Calu3 (cell line): ENCODE measurements at regions not wholly inside any gene's neighbourhood (a gene's known extent, or its start where the extent isn't known, plus 50 kb on each side); places are given as distances from the start of the nearest gene placed in this dataset.

Experiments
- BruUV-seq: library from RNA; stranded (reverse); fragments of 400-500 nt; replicated peaks from 2 replicates; lab custom pipeline; 2021; lab: Mats Ljungman, UMichigan
- CTCF ChIA-PET: fragments of 300-600 bp; sonication (Branson Sonifier 250); formaldehyde crosslinking; loops from one replicate; lab custom pipeline; 2022; ENCODE audit warnings: antibody characterized with exemption; lab: Charles Lee
- DNase-seq: peaks from one replicate; pipeline ENCODE4 v3.0.0; 2022
- H3K27ac Mint-ChIP-seq: one replicate; pipeline ENCODE4 v1.8.0; 2022; ENCODE audit warnings: mixed read lengths; ENCODE audit not compliant: unreplicated experiment
- H3K27me3 Mint-ChIP-seq: one replicate; pipeline ENCODE4 v1.8.0; 2022; ENCODE audit warnings: mixed read lengths; ENCODE audit not compliant: unreplicated experiment
- H3K36me3 Mint-ChIP-seq: one replicate; pipeline ENCODE4 v1.8.0; 2022; ENCODE audit warnings: mild to moderate bottlenecking, moderate library complexity, mixed read lengths; ENCODE audit not compliant: insufficient read depth, unreplicated experiment
- H3K4me1 Mint-ChIP-seq: one replicate; pipeline ENCODE4 v1.8.0; 2022; ENCODE audit warnings: mild to moderate bottlenecking, low read depth, mixed read lengths; ENCODE audit not compliant: unreplicated experiment
- H3K4me3 Mint-ChIP-seq: one replicate; pipeline ENCODE4 v1.8.0; 2022; ENCODE audit warnings: mild to moderate bottlenecking, low read depth, moderate library complexity, mixed read lengths; ENCODE audit not compliant: unreplicated experiment
- H3K9me3 Mint-ChIP-seq: one replicate; pipeline ENCODE4 v1.8.0; 2022; ENCODE audit warnings: low read depth, mixed read lengths; ENCODE audit not compliant: unreplicated experiment
- CTCF ChIP-seq: fragments of 200-600 bp; IDR thresholded peaks from one replicate; pipeline ENCODE4 v1.8.0; 2022; ENCODE audit warnings: antibody characterized with exemption; ENCODE audit not compliant: unreplicated experiment
- intact Hi-C: fragments of 100-400 bp; cut with micrococcal nuclease; formaldehyde crosslinking; loops from one replicate; pipeline ENCODE4 v1.10.0; 2022; ENCODE audit not compliant: unreplicated experiment

GRCh38 chr7:69263550-69263949 lies 334.7 kb upstream of the AUTS2 start:
- no peak overlapping the region for H3K27ac Mint-ChIP-seq
- no peaks in the 10 kb centered on the region for H3K36me3 Mint-ChIP-seq
- no peaks in the 10 kb centered on the region for H3K27me3 Mint-ChIP-seq
- H3K4me3 Mint-ChIP-seq, result no peak overlapping the region
- no peak for TF ChIP-seq CTCF
- intact Hi-C loops, result no loop called here
- DNase-seq, result no peak
- no TSS peak for BruUV-seq
- peaks cover 7% of the 10 kb centered on the region for H3K9me3 Mint-ChIP-seq
- H3K4me1 Mint-ChIP-seq, result no peaks in the 10 kb centered on the region
- CTCF ChIA-PET, result no interaction called here

DNA sequence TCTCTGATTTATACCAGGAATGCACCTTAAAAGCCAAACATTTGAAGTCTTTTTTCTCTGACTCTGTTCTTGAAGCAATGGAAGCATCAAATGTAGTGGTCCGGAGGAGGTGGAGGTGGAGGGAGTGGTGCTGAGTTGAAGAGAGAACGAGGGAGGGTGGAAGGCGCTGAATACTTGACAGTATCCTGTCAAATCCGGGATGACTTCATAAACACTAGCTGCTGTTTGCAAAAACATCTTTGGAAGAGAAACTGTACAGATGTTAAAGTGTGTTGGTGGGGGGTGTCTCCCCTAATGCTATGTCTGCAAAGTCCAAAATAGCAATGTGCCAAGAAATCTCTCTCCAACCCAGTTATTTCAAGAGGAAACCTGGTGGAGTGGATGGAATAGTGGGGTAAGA lies 328.5 kb upstream of the AUTS2 start:
- H3K4me3 Mint-ChIP-seq, result no peak overlapping the region
- no peak for TF ChIP-seq CTCF
- CTCF ChIA-PET, result no interaction called here
- no peaks in the 10 kb centered on the region for H3K27me3 Mint-ChIP-seq
- no peaks in the 10 kb centered on the region for H3K4me1 Mint-ChIP-seq
- peaks cover 7% of the 10 kb centered on the region for H3K9me3 Mint-ChIP-seq
- no peak overlapping the region for H3K27ac Mint-ChIP-seq
- BruUV-seq, result no TSS peak
- intact Hi-C loops, result no loop called here
- no peak for DNase-seq
- no peaks in the 10 kb centered on the region for H3K36me3 Mint-ChIP-seq

DNA sequence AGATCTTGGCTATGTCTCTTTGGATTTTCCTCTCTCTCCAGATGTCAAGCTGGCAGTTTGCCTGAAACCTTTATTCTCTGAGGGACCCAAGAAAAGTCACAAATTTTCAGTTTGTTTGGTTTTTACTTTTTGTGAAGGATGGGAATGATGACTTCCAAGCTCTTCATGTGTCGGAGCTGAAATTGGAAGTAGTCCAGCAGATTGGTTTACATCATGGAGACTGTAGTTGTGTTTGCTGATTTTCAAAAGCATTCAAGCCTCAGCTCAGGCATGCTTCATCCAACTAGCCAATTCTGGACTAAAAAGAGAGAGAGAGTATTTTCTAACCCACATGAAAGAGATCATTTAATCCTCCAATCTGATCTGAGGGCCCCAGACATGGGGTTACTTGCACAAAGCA lies 326.2 kb upstream of the AUTS2 start:
- no peak for TF ChIP-seq CTCF
- no peak for DNase-seq
- CTCF ChIA-PET, result no interaction called here
- Mint-ChIP-seq H3K9me3 (peaks cover 7% of the 10 kb centered on the region), H3K27me3 (no peaks in the 10 kb centered on the region), H3K36me3 (no peaks in the 10 kb centered on the region), H3K27ac (no peak overlapping the region), H3K4me1 (no peaks in the 10 kb centered on the region), H3K4me3 (no peak overlapping the region)
- no TSS peak for BruUV-seq
- intact Hi-C loops, result no loop called here

DNA sequence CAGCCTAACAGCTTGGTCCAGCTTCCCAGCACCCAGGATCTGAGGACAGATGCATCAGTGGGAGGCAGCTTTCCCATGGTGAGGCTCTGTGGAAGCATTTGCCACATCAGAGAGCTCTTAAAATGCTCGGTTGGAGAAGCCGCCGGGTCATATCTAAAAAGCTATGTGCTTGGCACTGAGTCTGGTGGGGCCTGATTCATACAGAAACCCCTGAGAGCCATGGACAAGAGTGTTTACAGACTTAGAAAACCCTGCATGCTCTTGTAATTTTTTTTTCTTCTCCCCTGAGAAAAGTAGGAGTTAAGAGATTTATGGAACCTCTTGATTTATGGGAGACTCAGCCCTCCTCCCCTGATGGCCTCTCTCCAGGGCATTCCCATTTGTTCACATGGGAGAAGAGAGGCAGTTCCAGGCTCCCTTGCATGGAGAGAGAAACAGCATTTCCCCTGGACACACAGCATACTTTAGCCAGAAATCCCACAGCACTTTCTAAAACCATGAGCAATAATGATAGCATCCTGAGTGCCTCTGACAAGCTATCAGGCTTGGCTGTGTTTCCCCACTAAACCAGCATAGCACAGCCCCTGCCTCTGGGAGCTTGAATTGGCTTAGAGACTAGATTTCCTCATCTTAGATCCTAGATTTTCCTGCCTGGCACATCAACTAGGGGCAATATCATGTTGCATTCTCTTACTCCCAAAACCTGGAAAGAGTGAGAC lies 322.1 kb upstream of the AUTS2 start:
- H3K9me3 Mint-ChIP-seq, result peaks cover 2% of the 10 kb centered on the region
- no peak overlapping the region for H3K27ac Mint-ChIP-seq
- no peaks in the 10 kb centered on the region for H3K4me1 Mint-ChIP-seq
- no peak for DNase-seq
- H3K27me3 Mint-ChIP-seq, result no peaks in the 10 kb centered on the region
- TF ChIP-seq CTCF, result no peak
- intact Hi-C loops, result no loop called here
- no peak overlapping the region for H3K4me3 Mint-ChIP-seq
- CTCF ChIA-PET, result no interaction called here
- BruUV-seq, result no TSS peak
- no peaks in the 10 kb centered on the region for H3K36me3 Mint-ChIP-seq
